ENCODE measurements at regions not wholly inside any gene's neighbourhood (a gene's known extent, or its start where the extent isn't known, plus 50 kb on each side); places are given as distances from the start of the nearest gene placed in this dataset.

GRCh38 chr4:17362430-17362829 is 149.5 kb downstream of the QDPR start:
- DNase-seq, result no peak
- ChIA-PET CTCF (no interaction called here), POLR2A (ENCODE audit: unreplicated experiment) (no interaction called here)
- Histone ChIP-seq H3K4me2 (ENCODE audit: low read length) (no peak overlapping the region), H3K27ac (ENCODE audit: low read length) (no peak overlapping the region), H2AFZ (ENCODE audit: low read length) (no peak overlapping the region), H3K4me3 (ENCODE audit: low read length) (no peak overlapping the region), H3K4me1 (ENCODE audit: insufficient read depth, low read length) (no peaks in the 10 kb centered on the region), H4K20me1 (ENCODE audit: low read length) (no peaks in the 10 kb centered on the region), H3F3A (ENCODE audit: low read length, unreplicated experiment) (no peaks in the 10 kb centered on the region), H3K79me2 (ENCODE audit: low read length) (no peaks in the 10 kb centered on the region), H3K9me2 (replicated peaks; ENCODE audit: low read length) (no peaks in the 10 kb centered on the region), H3K9ac (ENCODE audit: low read length) (no peak overlapping the region), H3K27me3 (ENCODE audit: low read length) (peaks cover 53% of the 10 kb centered on the region), H3K36me3 (ENCODE audit: low read depth, low read length) (no peaks in the 10 kb centered on the region), H3K9me3 (ENCODE audit: low read length) (no peaks in the 10 kb centered on the region)
- no peak for TF ChIP-seq EZH2phosphoT487 (IDR thresholded peaks at IDR 0.05; ENCODE audit: borderline replicate concordance, low read length)
- TF ChIP-seq CTCF (conservative IDR thresholded peaks at IDR 0.05; ENCODE audit: low read depth, low read length), result no peak
- no peak for TF ChIP-seq EZH2 (IDR thresholded peaks at IDR 0.05; ENCODE audit: low read length, unreplicated experiment)
- BruUV-seq (replicated peaks), result no TSS peak
- intact Hi-C loops (cut with micrococcal nuclease), result no loop called here
- no peak for ATAC-seq

- H3K4me1 ChIP-seq (ENCODE audit: insufficient read depth, low read length), result no peaks in the 10 kb centered on the region
- no peak overlapping the region for H3K9ac ChIP-seq (ENCODE audit: low read length)
- no peak overlapping the region for H2AFZ ChIP-seq (ENCODE audit: low read length)
- no peak overlapping the region for H3K4me2 ChIP-seq (ENCODE audit: low read length)
- TF ChIP-seq EZH2phosphoT487 (IDR thresholded peaks at IDR 0.05; ENCODE audit: borderline replicate concordance, low read length) (no peak), EZH2 (IDR thresholded peaks at IDR 0.05; ENCODE audit: low read length, unreplicated experiment) (no peak), CTCF (conservative IDR thresholded peaks at IDR 0.05; ENCODE audit: low read depth, low read length) (no peak)
- intact Hi-C loops (cut with micrococcal nuclease), result no loop called here
- no peak overlapping the region for H3K4me3 ChIP-seq (ENCODE audit: low read length)
- CTCF ChIA-PET, result no interaction called here
- no peaks in the 10 kb centered on the region for H3K9me2 ChIP-seq (replicated peaks; ENCODE audit: low read length)
- POLR2A ChIA-PET (ENCODE audit: unreplicated experiment), result no interaction called here
- H3K79me2 ChIP-seq (ENCODE audit: low read length), result no peaks in the 10 kb centered on the region
- no peaks in the 10 kb centered on the region for H4K20me1 ChIP-seq (ENCODE audit: low read length)
- H3F3A ChIP-seq (ENCODE audit: low read length, unreplicated experiment), result no peaks in the 10 kb centered on the region
- peaks cover 69% of the 10 kb centered on the region for H3K27me3 ChIP-seq (ENCODE audit: low read length)
- no peak for DNase-seq
- no peak overlapping the region for H3K27ac ChIP-seq (ENCODE audit: low read length)
- no peaks in the 10 kb centered on the region for H3K36me3 ChIP-seq (ENCODE audit: low read depth, low read length)
- BruUV-seq (replicated peaks), result no TSS peak
- no peaks in the 10 kb centered on the region for H3K9me3 ChIP-seq (ENCODE audit: low read length)
- ATAC-seq, result no peak
These were observed 153.6 kb downstream of the QDPR start for GRCh38 chr4:17358241-17358640.

- no peaks in the 10 kb centered on the region for H3K9me3 ChIP-seq (ENCODE audit: low read length)
- intact Hi-C loops (cut with micrococcal nuclease), result no loop called here
- no peak overlapping the region for H3K27ac ChIP-seq (ENCODE audit: low read length)
- no peak overlapping the region for H2AFZ ChIP-seq (ENCODE audit: low read length)
- TF ChIP-seq CTCF (conservative IDR thresholded peaks at IDR 0.05; ENCODE audit: low read depth, low read length) (no peak), EZH2 (IDR thresholded peaks at IDR 0.05; ENCODE audit: low read length, unreplicated experiment) (no peak), EZH2phosphoT487 (IDR thresholded peaks at IDR 0.05; ENCODE audit: borderline replicate concordance, low read length) (no peak)
- H3K4me3 ChIP-seq (ENCODE audit: low read length), result no peak overlapping the region
- H3K9ac ChIP-seq (ENCODE audit: low read length), result no peak overlapping the region
- no peak for ATAC-seq
- no peak for DNase-seq
- H3F3A ChIP-seq (ENCODE audit: low read length, unreplicated experiment), result no peaks in the 10 kb centered on the region
- CTCF ChIA-PET, result no interaction called here
- H3K4me2 ChIP-seq (ENCODE audit: low read length), result no peak overlapping the region
- no peaks in the 10 kb centered on the region for H3K9me2 ChIP-seq (replicated peaks; ENCODE audit: low read length)
- H3K79me2 ChIP-seq (ENCODE audit: low read length), result no peaks in the 10 kb centered on the region
- POLR2A ChIA-PET (ENCODE audit: unreplicated experiment), result no interaction called here
- H4K20me1 ChIP-seq (ENCODE audit: low read length), result no peaks in the 10 kb centered on the region
- peaks cover 69% of the 10 kb centered on the region for H3K27me3 ChIP-seq (ENCODE audit: low read length)
- H3K36me3 ChIP-seq (ENCODE audit: low read depth, low read length), result no peaks in the 10 kb centered on the region
- no peaks in the 10 kb centered on the region for H3K4me1 ChIP-seq (ENCODE audit: insufficient read depth, low read length)
- BruUV-seq (replicated peaks), result no TSS peak
These were observed 155.0 kb downstream of the QDPR start for GRCh38 chr4:17356926-17357325.
